Choroid plexus epithelial cell (primary cell): ENCODE measurements at regions not wholly inside any gene's neighbourhood (a gene's known extent, or its start where the extent isn't known, plus 50 kb on each side); places are given as distances from the start of the nearest gene placed in this dataset.

Experiments
- DNase-seq: peaks from one replicate; pipeline ENCODE4 v3.0.0-alpha.2; 2010; ENCODE audit warnings: low read depth
- H3K4me3 ChIP-seq: 2 replicates; pipeline ENCODE4 v1.5.1; 2011; ENCODE audit warnings: low read depth, mild to moderate bottlenecking, control low read depth, low read length, moderate library complexity
- TF ChIP-seq, protein P1 (sequence below): conservative IDR thresholded peaks from 2 replicates; pipeline ENCODE4 v1.5.1; 2011; ENCODE audit warnings: low read depth, mild to moderate bottlenecking, control low read depth, inconsistent platforms, low read length, moderate library complexity

DNA sequence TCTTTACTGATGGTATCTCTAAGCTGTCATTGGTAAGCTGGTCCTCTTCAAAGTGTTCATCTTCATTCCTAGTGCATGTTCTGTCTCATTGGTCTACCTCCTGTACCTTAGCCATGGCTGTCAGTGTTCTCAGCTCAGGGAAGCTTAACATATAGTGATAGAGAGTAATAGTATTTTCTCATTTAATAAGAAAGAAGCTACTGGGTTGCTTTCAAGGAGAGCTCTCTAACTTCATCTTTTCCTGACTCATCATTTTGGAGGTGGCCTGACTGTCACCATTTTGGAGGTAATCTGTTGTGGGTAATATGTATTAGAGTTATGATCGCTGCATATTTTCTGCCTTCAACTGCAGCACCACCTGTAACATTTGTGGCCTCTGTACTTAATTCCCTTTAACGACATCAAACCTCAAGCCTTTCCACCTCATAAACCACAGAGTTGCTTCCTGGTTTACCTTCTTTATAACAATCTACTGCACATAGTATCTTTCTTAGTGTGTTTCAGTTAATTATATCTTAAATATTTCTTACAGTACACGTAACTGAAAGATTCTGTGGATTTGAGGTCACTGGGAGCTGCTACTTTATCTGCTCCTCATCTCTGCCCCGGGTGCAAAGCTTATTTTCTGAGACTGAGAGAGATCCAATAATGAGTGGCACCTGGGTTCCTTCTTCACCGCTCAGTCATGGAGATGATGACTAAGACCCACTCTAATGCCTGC lies 474.0 kb upstream of the TECRL start:
- TF ChIP-seq, protein P1, sequence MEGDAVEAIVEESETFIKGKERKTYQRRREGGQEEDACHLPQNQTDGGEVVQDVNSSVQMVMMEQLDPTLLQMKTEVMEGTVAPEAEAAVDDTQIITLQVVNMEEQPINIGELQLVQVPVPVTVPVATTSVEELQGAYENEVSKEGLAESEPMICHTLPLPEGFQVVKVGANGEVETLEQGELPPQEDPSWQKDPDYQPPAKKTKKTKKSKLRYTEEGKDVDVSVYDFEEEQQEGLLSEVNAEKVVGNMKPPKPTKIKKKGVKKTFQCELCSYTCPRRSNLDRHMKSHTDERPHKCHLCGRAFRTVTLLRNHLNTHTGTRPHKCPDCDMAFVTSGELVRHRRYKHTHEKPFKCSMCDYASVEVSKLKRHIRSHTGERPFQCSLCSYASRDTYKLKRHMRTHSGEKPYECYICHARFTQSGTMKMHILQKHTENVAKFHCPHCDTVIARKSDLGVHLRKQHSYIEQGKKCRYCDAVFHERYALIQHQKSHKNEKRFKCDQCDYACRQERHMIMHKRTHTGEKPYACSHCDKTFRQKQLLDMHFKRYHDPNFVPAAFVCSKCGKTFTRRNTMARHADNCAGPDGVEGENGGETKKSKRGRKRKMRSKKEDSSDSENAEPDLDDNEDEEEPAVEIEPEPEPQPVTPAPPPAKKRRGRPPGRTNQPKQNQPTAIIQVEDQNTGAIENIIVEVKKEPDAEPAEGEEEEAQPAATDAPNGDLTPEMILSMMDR: no peak
- H3K4me3 ChIP-seq: no peak overlapping the region
- DNase-seq: no peak

DNA sequence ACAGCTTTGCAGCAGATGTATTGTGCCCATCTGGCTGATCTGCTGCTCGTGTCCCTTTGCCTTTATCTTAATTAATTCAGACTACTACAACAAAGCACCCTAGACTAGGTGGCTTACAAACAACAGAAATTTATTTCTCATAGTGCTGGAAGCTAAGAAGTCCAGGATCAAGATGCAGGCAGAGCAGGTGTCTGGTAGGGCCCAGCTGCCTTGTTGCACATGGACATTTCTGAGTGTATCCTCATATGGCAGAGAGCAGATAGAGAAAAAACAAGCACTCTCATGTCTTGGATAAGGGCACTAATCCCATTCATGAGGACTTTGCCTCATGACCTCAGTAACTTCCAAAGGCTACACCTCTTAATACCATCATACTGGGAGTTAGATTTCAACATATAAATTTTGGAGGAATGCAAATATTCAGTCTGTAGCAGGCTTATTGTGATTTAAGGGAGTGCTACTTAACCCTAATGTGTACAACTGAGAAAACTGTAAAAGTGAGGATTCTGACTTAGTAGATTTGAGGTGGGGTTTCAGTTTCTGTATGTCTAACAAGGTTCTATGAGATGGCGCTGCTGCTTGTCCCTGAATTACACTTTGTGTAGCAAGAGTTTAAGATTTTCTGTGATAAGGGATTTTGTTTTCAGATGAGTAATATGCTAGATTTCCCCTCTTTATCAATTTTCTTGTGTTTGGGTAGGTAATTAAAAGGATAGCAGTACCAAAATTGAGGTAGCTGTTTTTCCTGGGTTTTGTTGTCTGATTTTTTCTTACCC lies 473.2 kb upstream of the TECRL start:
- TF ChIP-seq, protein P1: no peak
- H3K4me3 ChIP-seq: no peak overlapping the region
- no peak for DNase-seq

DNA sequence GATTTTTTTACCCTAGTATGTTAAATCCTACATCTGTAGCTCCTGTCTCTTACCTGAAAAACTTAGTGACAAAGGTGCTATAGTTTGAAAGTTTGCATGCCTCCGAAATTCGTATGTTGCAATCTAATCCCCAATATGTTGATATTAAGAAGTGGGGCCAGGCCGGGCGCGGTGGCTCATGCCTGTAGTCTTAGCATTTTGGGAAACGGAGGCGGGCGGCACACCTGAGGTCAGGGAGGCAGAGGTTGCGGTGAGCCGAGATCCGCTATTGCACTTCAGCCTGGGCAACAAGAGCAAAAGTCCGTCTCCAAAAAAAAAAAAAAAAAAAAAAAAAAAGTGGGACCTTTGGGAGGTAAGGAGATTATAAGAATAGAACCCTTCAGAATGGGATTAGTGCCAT lies 471.3 kb upstream of the TECRL start:
- TF ChIP-seq, protein P1: no peak
- no peak overlapping the region for H3K4me3 ChIP-seq
- DNase-seq: no peak

DNA sequence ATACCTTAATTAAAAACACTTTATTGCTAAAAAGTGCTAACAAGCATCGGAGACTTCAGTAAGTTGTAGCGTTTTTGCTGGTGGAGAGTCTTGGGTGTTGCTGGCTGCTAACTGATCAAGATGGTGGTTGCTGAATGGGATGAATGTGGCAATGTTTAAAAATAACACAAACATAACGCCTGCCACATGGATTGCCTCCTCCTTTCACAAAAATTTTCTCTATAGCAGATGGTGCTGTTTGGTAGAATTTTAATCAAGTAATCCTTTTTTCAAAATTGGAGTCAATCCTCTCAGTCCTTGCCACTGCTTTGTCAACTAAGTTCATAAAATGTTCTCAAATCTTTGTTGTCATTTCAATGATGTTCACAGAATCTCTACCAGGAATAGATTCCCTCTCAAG lies 466.8 kb upstream of the TECRL start:
- H3K4me3 ChIP-seq: no peak overlapping the region
- TF ChIP-seq, protein P1: no peak
- no peak for DNase-seq

DNA sequence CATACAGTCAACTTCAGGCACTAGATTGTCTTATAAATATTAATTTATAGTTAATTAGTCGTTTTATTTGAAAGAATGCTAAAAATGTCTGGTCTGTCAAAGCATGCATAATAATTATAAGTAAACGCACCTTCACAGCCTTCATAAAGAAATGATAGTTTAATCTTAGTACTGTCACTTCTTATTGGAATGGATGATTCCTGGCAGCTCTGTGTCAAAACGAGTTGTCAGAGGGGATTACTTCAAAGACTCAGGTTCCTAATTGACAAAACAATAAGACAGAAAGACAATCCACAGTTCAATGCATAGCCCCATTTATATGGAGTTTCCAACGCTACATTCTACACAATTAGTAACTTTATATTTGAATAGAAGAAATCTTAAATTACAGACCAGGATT lies 461.3 kb upstream of the TECRL start:
- TF ChIP-seq, protein P1: no peak
- H3K4me3 ChIP-seq: no peak overlapping the region

DNA sequence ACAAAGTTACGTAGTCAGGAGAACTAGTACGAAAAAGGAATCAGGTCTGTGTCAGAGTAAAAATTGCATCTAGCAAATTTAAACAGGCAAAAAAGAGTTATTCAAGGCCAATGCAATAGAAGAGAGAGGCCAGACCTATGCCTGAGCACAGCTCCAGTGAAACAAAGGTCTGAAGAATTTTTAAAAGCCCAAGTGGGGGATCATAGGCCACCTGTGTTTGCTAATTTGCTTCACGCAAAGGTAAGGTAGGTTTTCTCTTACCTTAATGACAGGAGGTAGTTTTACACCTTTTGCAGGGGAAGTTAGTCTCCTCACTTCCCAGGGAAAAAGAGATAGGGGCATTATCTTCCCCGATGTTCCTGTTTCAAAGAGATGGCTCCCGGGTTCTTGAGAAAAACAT lies 448.6 kb upstream of the TECRL start:
- no peak for DNase-seq
- H3K4me3 ChIP-seq: no peak overlapping the region
- TF ChIP-seq, protein P1: no peak

More for the DNA sequence above, 461.3 kb upstream of the TECRL start:
- DNase-seq: no peak

DNA sequence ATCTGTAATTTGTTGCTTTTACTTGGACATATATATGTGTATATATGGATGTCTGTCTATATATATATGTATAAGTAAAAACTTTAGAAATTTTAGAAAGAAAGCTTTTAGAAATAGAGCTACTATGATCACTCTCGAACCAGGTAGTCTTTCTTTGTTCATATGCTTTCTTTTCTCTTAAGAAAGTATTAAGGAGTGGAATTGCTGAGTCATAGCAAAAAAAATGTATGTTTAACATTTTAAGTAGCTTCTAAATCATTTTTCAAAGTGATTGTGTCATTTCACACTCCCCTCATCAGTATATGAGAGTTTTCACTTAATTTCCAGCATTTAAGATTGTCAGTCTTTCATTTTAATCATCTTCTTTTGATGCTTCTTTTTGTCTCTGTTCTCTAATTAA lies 447.9 kb upstream of the TECRL start:
- TF ChIP-seq, protein P1: no peak
- H3K4me3 ChIP-seq: no peak overlapping the region
- DNase-seq: no peak
